HG03558 (cell line): ENCODE measurements at regions not wholly inside any gene's neighbourhood (a gene's known extent, or its start where the extent isn't known, plus 50 kb on each side); places are given as distances from the start of the nearest gene placed in this dataset.

Experiments
- ATAC-seq: cut with Tn5 transposase; IDR thresholded peaks from one replicate; pipeline ENCODE4 v1.9.1; 2021; ENCODE audit warnings: moderate number of reproducible peaks; ENCODE audit not compliant: unreplicated experiment; ENCODE audit errors: extremely low read depth

GRCh38 chr4:113811359-113811758 lies 49.8 kb upstream of the CAMK2D start:
- ATAC-seq: no peak
